ENCODE measurements at regions not wholly inside any gene's neighbourhood (a gene's known extent, or its start where the extent isn't known, plus 50 kb on each side); places are given as distances from the start of the nearest gene placed in this dataset.

DNA sequence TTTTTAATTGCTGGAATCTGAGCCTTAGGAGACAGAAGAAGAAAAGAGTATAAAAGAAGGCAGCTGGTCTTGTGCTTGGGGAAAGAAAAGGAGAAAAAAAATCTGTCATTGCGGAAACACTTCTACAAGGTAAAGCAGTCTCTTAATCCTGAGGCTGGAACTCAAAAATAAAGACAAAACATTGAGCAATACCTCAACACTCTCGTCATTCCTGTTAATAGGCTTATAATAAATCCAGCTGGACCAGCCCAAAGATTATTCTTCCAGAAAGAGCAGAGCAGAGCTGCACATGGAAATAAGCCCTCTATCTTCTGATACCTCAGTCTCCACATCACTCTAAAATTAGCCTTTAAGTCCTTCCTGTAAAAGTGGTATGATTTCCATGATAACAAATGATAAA, 62.0 kb upstream of the HIVEP1 start:
- Histone ChIP-seq H3K27me3 (ENCODE audit: control insufficient read depth, insufficient read depth, low read length) (no peaks in the 10 kb centered on the region), H3K4me3 (ENCODE audit: low read depth in 2 of 2, low read length in 2 of 2) (no peak overlapping the region), H3K36me3 (ENCODE audit: control insufficient read depth, insufficient read depth, low read length) (no peaks in the 10 kb centered on the region), H3K9me3 (ENCODE audit: control insufficient read depth, insufficient read depth, low read depth, low read length) (no peaks in the 10 kb centered on the region), H3K4me1 (ENCODE audit: control insufficient read depth, insufficient read depth, low read length) (no peaks in the 10 kb centered on the region), H3K27ac (ENCODE audit: low read length) (no peak overlapping the region)
- no peak for DNase-seq (ENCODE audit: low read depth, low spot score)
- intact Hi-C loops (cut with micrococcal nuclease; ENCODE audit: unreplicated experiment), result no loop called here
- no TSS peak for BruUV-seq (replicated peaks)
- in situ Hi-C loops (cut with HindIII; ENCODE audit: low pct_unique_long_range_greater_than_20kb, low sequenced_read_pairs), result no loop called here
- ChIA-PET POLR2A (no interaction called here), CTCF (no interaction called here)
- ATAC-seq, result no peak
- TF ChIP-seq, protein P1, sequence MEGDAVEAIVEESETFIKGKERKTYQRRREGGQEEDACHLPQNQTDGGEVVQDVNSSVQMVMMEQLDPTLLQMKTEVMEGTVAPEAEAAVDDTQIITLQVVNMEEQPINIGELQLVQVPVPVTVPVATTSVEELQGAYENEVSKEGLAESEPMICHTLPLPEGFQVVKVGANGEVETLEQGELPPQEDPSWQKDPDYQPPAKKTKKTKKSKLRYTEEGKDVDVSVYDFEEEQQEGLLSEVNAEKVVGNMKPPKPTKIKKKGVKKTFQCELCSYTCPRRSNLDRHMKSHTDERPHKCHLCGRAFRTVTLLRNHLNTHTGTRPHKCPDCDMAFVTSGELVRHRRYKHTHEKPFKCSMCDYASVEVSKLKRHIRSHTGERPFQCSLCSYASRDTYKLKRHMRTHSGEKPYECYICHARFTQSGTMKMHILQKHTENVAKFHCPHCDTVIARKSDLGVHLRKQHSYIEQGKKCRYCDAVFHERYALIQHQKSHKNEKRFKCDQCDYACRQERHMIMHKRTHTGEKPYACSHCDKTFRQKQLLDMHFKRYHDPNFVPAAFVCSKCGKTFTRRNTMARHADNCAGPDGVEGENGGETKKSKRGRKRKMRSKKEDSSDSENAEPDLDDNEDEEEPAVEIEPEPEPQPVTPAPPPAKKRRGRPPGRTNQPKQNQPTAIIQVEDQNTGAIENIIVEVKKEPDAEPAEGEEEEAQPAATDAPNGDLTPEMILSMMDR (IDR thresholded peaks at IDR 0.05), result no peak
- TF ChIP-seq, protein P2, sequence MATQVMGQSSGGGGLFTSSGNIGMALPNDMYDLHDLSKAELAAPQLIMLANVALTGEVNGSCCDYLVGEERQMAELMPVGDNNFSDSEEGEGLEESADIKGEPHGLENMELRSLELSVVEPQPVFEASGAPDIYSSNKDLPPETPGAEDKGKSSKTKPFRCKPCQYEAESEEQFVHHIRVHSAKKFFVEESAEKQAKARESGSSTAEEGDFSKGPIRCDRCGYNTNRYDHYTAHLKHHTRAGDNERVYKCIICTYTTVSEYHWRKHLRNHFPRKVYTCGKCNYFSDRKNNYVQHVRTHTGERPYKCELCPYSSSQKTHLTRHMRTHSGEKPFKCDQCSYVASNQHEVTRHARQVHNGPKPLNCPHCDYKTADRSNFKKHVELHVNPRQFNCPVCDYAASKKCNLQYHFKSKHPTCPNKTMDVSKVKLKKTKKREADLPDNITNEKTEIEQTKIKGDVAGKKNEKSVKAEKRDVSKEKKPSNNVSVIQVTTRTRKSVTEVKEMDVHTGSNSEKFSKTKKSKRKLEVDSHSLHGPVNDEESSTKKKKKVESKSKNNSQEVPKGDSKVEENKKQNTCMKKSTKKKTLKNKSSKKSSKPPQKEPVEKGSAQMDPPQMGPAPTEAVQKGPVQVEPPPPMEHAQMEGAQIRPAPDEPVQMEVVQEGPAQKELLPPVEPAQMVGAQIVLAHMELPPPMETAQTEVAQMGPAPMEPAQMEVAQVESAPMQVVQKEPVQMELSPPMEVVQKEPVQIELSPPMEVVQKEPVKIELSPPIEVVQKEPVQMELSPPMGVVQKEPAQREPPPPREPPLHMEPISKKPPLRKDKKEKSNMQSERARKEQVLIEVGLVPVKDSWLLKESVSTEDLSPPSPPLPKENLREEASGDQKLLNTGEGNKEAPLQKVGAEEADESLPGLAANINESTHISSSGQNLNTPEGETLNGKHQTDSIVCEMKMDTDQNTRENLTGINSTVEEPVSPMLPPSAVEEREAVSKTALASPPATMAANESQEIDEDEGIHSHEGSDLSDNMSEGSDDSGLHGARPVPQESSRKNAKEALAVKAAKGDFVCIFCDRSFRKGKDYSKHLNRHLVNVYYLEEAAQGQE (IDR thresholded peaks at IDR 0.05; ENCODE audit: insufficient read depth in 1 of 2, low read depth in 2 of 2, low read length in 1 of 2), result no peak
- TF ChIP-seq POLR2AphosphoS5 (IDR thresholded peaks at IDR 0.05; ENCODE audit: low read depth, low read length) (no peak), SIN3A (IDR thresholded peaks at IDR 0.05; ENCODE audit: borderline replicate concordance, insufficient read depth, low read depth, low read length) (no peak), TCF7L2 (IDR thresholded peaks at IDR 0.05; ENCODE audit: low read depth, low read length) (no peak)

DNA sequence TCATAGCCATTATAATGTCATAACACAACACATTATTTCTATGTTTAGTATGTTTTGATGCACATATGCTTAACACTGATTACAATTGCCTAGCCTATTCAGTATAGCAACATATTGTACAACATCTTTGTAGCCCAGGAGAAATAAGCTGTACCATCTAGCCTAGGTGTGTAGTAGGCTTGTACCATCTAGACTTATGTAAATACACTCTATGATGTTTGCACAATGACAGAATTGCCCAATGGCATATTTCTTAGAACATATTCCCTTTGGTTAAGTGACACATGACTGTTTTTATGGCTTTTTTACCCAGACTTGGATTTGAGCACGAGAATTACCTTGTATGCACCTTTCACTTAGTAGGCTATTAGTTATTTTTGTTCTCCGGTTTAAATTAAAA, 64.5 kb upstream of the HIVEP1 start:
- CTCF ChIA-PET, result interaction anchor here (0.7 kb wide), 1 partner anchor 289 kb away, joined by 3 read pairs; no protein-coding TSS in a partner anchor

More for the DNA sequence above, 64.5 kb upstream of the HIVEP1 start:
- intact Hi-C loops (cut with micrococcal nuclease; ENCODE audit: unreplicated experiment) (no loop called here), in situ Hi-C loops (cut with HindIII; ENCODE audit: low pct_unique_long_range_greater_than_20kb, low sequenced_read_pairs) (no loop called here)
- H3K4me3 ChIP-seq (ENCODE audit: low read depth in 2 of 2, low read length in 2 of 2), result no peak overlapping the region
- H3K27me3 ChIP-seq (ENCODE audit: control insufficient read depth, insufficient read depth, low read length), result no peaks in the 10 kb centered on the region
- H3K4me1 ChIP-seq (ENCODE audit: control insufficient read depth, insufficient read depth, low read length), result no peaks in the 10 kb centered on the region
- no peaks in the 10 kb centered on the region for H3K36me3 ChIP-seq (ENCODE audit: control insufficient read depth, insufficient read depth, low read length)
- DNase-seq (ENCODE audit: low read depth, low spot score) (no peak), ATAC-seq (no peak)
- POLR2A ChIA-PET, result interaction anchor here (0.6 kb wide), 1 partner anchor 9 kb away, joined by 4 read pairs; no protein-coding TSS in a partner anchor
- BruUV-seq (replicated peaks), result no TSS peak
- H3K9me3 ChIP-seq (ENCODE audit: control insufficient read depth, insufficient read depth, low read depth, low read length), result no peaks in the 10 kb centered on the region
- H3K27ac ChIP-seq (ENCODE audit: low read length), result no peak overlapping the region
- TF ChIP-seq, protein P1 (IDR thresholded peaks at IDR 0.05), result no peak
- no peak for TF ChIP-seq SIN3A (IDR thresholded peaks at IDR 0.05; ENCODE audit: borderline replicate concordance, insufficient read depth, low read depth, low read length)
- TF ChIP-seq TCF7L2 (IDR thresholded peaks at IDR 0.05; ENCODE audit: low read depth, low read length), result no peak
- TF ChIP-seq, protein P2 (IDR thresholded peaks at IDR 0.05; ENCODE audit: insufficient read depth in 1 of 2, low read depth in 2 of 2, low read length in 1 of 2), result no peak
- no peak for TF ChIP-seq POLR2AphosphoS5 (IDR thresholded peaks at IDR 0.05; ENCODE audit: low read depth, low read length)
